ENCODE measurements at regions not wholly inside any gene's neighbourhood (a gene's known extent, or its start where the extent isn't known, plus 50 kb on each side); places are given as distances from the start of the nearest gene placed in this dataset.
"Not testable (repeated sequence)": the region's sequence is repeated elsewhere in the genome, so short reads cannot be mapped to it uniquely, and the experiment has no call there.

- TF ChIP-seq POLR2A (IDR thresholded peaks at IDR 0.05; ENCODE audit: low read depth, low read length): no peak
- TF ChIP-seq POLR2AphosphoS5 (IDR thresholded peaks at IDR 0.05; ENCODE audit: low read depth, low read length): no peak
- TF ChIP-seq TAF1 (IDR thresholded peaks at IDR 0.05; ENCODE audit: borderline replicate concordance, low read depth, low read length): no peak
- DNase-seq (ENCODE audit: insufficient read length): no peak
- no peak for FAIRE-seq
These were observed 337.5 kb upstream of the RUNX1 start for GRCh38 chr21:35386491-35387079.

- TF ChIP-seq POLR2A (IDR thresholded peaks at IDR 0.05; ENCODE audit: low read depth, low read length) (no peak), POLR2AphosphoS5 (IDR thresholded peaks at IDR 0.05; ENCODE audit: low read depth, low read length) (no peak), TAF1 (IDR thresholded peaks at IDR 0.05; ENCODE audit: borderline replicate concordance, low read depth, low read length) (no peak)
- no peak for FAIRE-seq
These were observed 335.3 kb upstream of the RUNX1 start for GRCh38 chr21:35384375-35384774.

GRCh38 chr21:35382696-35383095, 333.6 kb upstream of the RUNX1 start:
- DNase-seq (ENCODE audit: insufficient read length) (no peak), FAIRE-seq (no peak)
- TF ChIP-seq TAF1 (IDR thresholded peaks at IDR 0.05; ENCODE audit: borderline replicate concordance, low read depth, low read length) (no peak), POLR2A (IDR thresholded peaks at IDR 0.05; ENCODE audit: low read depth, low read length) (no peak), POLR2AphosphoS5 (IDR thresholded peaks at IDR 0.05; ENCODE audit: low read depth, low read length) (no peak)

More at GRCh38 chr21:35384375-35384774, 335.3 kb upstream of the RUNX1 start:
- DNase-seq (ENCODE audit: insufficient read length): no peak

- DNase-seq (ENCODE audit: insufficient read length) (no peak), FAIRE-seq (no peak)
- TF ChIP-seq POLR2A (IDR thresholded peaks at IDR 0.05; ENCODE audit: low read depth, low read length) (no peak), POLR2AphosphoS5 (IDR thresholded peaks at IDR 0.05; ENCODE audit: low read depth, low read length) (no peak), TAF1 (IDR thresholded peaks at IDR 0.05; ENCODE audit: borderline replicate concordance, low read depth, low read length) (no peak)
These were observed 332.7 kb upstream of the RUNX1 start for GRCh38 chr21:35381743-35382310.

- not testable (repeated sequence) for FAIRE-seq
These were observed 331.2 kb upstream of the RUNX1 start for GRCh38 chr21:35380304-35380703.

GRCh38 chr21:35378881-35379280, 329.8 kb upstream of the RUNX1 start:
- no peak for FAIRE-seq
- TF ChIP-seq POLR2AphosphoS5 (IDR thresholded peaks at IDR 0.05; ENCODE audit: low read depth, low read length) (no peak), POLR2A (IDR thresholded peaks at IDR 0.05; ENCODE audit: low read depth, low read length) (no peak), TAF1 (IDR thresholded peaks at IDR 0.05; ENCODE audit: borderline replicate concordance, low read depth, low read length) (no peak)

More at GRCh38 chr21:35380304-35380703, 331.2 kb upstream of the RUNX1 start:
- not testable (repeated sequence) for DNase-seq (ENCODE audit: insufficient read length)

GRCh38 chr21:35377505-35378090, 328.5 kb upstream of the RUNX1 start:
- DNase-seq (ENCODE audit: insufficient read length): no peak
- no peak for FAIRE-seq
- no peak for TF ChIP-seq POLR2A (IDR thresholded peaks at IDR 0.05; ENCODE audit: low read depth, low read length)
- TF ChIP-seq POLR2AphosphoS5 (IDR thresholded peaks at IDR 0.05; ENCODE audit: low read depth, low read length): no peak
- no peak for TF ChIP-seq TAF1 (IDR thresholded peaks at IDR 0.05; ENCODE audit: borderline replicate concordance, low read depth, low read length)

More at GRCh38 chr21:35378881-35379280, 329.8 kb upstream of the RUNX1 start:
- DNase-seq (ENCODE audit: insufficient read length): no peak

- DNase-seq (ENCODE audit: insufficient read length): no peak
- TF ChIP-seq POLR2A (IDR thresholded peaks at IDR 0.05; ENCODE audit: low read depth, low read length): no peak
- no peak for TF ChIP-seq POLR2AphosphoS5 (IDR thresholded peaks at IDR 0.05; ENCODE audit: low read depth, low read length)
- no peak for TF ChIP-seq TAF1 (IDR thresholded peaks at IDR 0.05; ENCODE audit: borderline replicate concordance, low read depth, low read length)
- no peak for FAIRE-seq
These were observed 327.5 kb upstream of the RUNX1 start for GRCh38 chr21:35376406-35377135.

- TF ChIP-seq POLR2A (IDR thresholded peaks at IDR 0.05; ENCODE audit: low read depth, low read length): no peak
- TF ChIP-seq TAF1 (IDR thresholded peaks at IDR 0.05; ENCODE audit: borderline replicate concordance, low read depth, low read length): no peak
- no peak for TF ChIP-seq POLR2AphosphoS5 (IDR thresholded peaks at IDR 0.05; ENCODE audit: low read depth, low read length)
- DNase-seq (ENCODE audit: insufficient read length): no peak
- FAIRE-seq: no peak
These were observed 326.0 kb upstream of the RUNX1 start for GRCh38 chr21:35375115-35375514.

- DNase-seq (ENCODE audit: insufficient read length): no peak
- TF ChIP-seq POLR2AphosphoS5 (IDR thresholded peaks at IDR 0.05; ENCODE audit: low read depth, low read length) (no peak), POLR2A (IDR thresholded peaks at IDR 0.05; ENCODE audit: low read depth, low read length) (no peak), TAF1 (IDR thresholded peaks at IDR 0.05; ENCODE audit: borderline replicate concordance, low read depth, low read length) (no peak)
- no peak for FAIRE-seq
These were observed 324.9 kb upstream of the RUNX1 start for GRCh38 chr21:35373998-35374397.

- FAIRE-seq (no peak), DNase-seq (ENCODE audit: insufficient read length) (no peak)
- no peak for TF ChIP-seq POLR2A (IDR thresholded peaks at IDR 0.05; ENCODE audit: low read depth, low read length)
These were observed 323.1 kb upstream of the RUNX1 start for GRCh38 chr21:35372201-35372600.

- DNase-seq (ENCODE audit: insufficient read length) (no peak), FAIRE-seq (no peak)
These were observed 321.6 kb upstream of the RUNX1 start for GRCh38 chr21:35370671-35371070.

More at GRCh38 chr21:35370671-35371070, 321.6 kb upstream of the RUNX1 start:
- no peak for TF ChIP-seq POLR2A (IDR thresholded peaks at IDR 0.05; ENCODE audit: low read depth, low read length)
- no peak for TF ChIP-seq TAF1 (IDR thresholded peaks at IDR 0.05; ENCODE audit: borderline replicate concordance, low read depth, low read length)
- no peak for TF ChIP-seq POLR2AphosphoS5 (IDR thresholded peaks at IDR 0.05; ENCODE audit: low read depth, low read length)

All from GM12892 (cell line).